ENCODE measurements at regions not wholly inside any gene's neighbourhood (a gene's known extent, or its start where the extent isn't known, plus 50 kb on each side); places are given as distances from the start of the nearest gene placed in this dataset.

DNA sequence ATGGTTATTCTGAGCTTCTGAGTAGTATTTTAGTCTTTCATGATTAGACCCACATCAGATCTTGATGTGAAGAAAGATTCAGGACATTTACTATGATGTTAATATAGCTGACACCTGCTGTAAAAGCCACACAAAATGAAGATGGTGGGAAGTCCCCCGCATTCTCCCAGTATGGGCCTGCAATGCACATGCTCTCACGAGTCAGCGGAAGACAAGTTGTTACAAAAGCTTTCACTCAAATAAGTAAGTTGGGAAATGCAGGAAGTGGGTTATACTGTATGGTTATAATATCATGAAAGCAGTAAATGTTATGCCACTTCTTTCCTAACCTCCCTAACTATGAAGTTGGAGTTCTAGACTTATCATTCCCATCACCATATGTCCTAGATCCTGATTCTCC is 171.9 kb downstream of the KLF5 start:
- Histone ChIP-seq H4K20me1 (ENCODE audit: insufficient read depth) (no peaks in the 10 kb centered on the region), H3K27me3 (ENCODE audit: insufficient read depth, low read depth, low read length) (no peaks in the 10 kb centered on the region), H3K27ac (ENCODE audit: low read length) (no peak overlapping the region), H3K36me3 (ENCODE audit: insufficient read depth, low read length) (no peaks in the 10 kb centered on the region), H3K79me2 (replicated peaks; ENCODE audit: insufficient read depth, low read length) (no peaks in the 10 kb centered on the region), H3K4me3 (ENCODE audit: low read length) (no peak overlapping the region), H2AFZ (ENCODE audit: low read depth, low read length) (no peak overlapping the region), H3K9me3 (ENCODE audit: low read length) (no peaks in the 10 kb centered on the region), H3F3A (ENCODE audit: insufficient read depth, low read length, poor library complexity, severe bottlenecking) (no peaks in the 10 kb centered on the region), H3K9me2 (ENCODE audit: insufficient read depth, low read length) (no peaks in the 10 kb centered on the region), H3K9ac (ENCODE audit: low read length) (no peak overlapping the region), H3K4me2 (ENCODE audit: low read length) (no peak overlapping the region)
- TF ChIP-seq MXI1 (conservative IDR thresholded peaks at IDR 0.05; ENCODE audit: poor library complexity, severe bottlenecking) (no peak), POLR2AphosphoS5 (IDR thresholded peaks at IDR 0.05) (no peak), CTCF (IDR thresholded peaks at IDR 0.05; ENCODE audit: poor library complexity, severe bottlenecking) (no peak), TAF1 (IDR thresholded peaks at IDR 0.05; ENCODE audit: low read depth) (no peak), EZH2 (IDR thresholded peaks at IDR 0.05; ENCODE audit: borderline replicate concordance, insufficient read depth, low read length, poor library complexity, severe bottlenecking) (no peak), SMC3 (conservative IDR thresholded peaks at IDR 0.05; ENCODE audit: poor library complexity) (no peak), RAD21 (conservative IDR thresholded peaks at IDR 0.05) (no peak), EP300 (conservative IDR thresholded peaks at IDR 0.05; ENCODE audit: poor library complexity, severe bottlenecking) (no peak)
- TF ChIP-seq, protein P1, sequence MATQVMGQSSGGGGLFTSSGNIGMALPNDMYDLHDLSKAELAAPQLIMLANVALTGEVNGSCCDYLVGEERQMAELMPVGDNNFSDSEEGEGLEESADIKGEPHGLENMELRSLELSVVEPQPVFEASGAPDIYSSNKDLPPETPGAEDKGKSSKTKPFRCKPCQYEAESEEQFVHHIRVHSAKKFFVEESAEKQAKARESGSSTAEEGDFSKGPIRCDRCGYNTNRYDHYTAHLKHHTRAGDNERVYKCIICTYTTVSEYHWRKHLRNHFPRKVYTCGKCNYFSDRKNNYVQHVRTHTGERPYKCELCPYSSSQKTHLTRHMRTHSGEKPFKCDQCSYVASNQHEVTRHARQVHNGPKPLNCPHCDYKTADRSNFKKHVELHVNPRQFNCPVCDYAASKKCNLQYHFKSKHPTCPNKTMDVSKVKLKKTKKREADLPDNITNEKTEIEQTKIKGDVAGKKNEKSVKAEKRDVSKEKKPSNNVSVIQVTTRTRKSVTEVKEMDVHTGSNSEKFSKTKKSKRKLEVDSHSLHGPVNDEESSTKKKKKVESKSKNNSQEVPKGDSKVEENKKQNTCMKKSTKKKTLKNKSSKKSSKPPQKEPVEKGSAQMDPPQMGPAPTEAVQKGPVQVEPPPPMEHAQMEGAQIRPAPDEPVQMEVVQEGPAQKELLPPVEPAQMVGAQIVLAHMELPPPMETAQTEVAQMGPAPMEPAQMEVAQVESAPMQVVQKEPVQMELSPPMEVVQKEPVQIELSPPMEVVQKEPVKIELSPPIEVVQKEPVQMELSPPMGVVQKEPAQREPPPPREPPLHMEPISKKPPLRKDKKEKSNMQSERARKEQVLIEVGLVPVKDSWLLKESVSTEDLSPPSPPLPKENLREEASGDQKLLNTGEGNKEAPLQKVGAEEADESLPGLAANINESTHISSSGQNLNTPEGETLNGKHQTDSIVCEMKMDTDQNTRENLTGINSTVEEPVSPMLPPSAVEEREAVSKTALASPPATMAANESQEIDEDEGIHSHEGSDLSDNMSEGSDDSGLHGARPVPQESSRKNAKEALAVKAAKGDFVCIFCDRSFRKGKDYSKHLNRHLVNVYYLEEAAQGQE (IDR thresholded peaks at IDR 0.05; ENCODE audit: borderline replicate concordance) = no peak

DNA sequence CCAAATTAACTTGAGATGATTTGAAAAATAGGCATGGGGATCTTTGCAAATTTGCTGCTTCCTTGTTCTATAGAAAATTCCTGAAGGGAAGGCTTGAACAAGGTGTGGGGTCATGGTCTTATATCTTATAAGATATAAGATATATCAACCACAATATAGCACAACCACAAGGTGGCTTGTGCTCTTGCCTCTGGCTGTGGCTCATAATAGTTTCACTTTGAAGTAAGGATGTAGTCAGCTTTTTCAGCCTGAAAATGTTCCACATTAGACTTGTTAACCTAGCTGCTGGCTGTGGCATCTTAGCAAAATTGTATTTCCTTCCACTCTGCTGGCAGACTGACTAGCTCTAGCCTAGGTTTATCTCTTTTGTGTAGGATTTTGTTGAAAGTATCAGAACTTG is 169.7 kb downstream of the KLF5 start:
- Histone ChIP-seq H3K9me2 (ENCODE audit: insufficient read depth, low read length) (no peaks in the 10 kb centered on the region), H3K9me3 (ENCODE audit: low read length) (no peaks in the 10 kb centered on the region), H3K4me3 (ENCODE audit: low read length) (no peak overlapping the region), H3K27me3 (ENCODE audit: insufficient read depth, low read depth, low read length) (no peaks in the 10 kb centered on the region), H3K79me2 (replicated peaks; ENCODE audit: insufficient read depth, low read length) (no peaks in the 10 kb centered on the region), H3K4me2 (ENCODE audit: low read length) (no peak overlapping the region), H2AFZ (ENCODE audit: low read depth, low read length) (no peak overlapping the region), H3K36me3 (ENCODE audit: insufficient read depth, low read length) (no peaks in the 10 kb centered on the region), H3K27ac (ENCODE audit: low read length) (no peak overlapping the region), H4K20me1 (ENCODE audit: insufficient read depth) (no peaks in the 10 kb centered on the region), H3K9ac (ENCODE audit: low read length) (no peak overlapping the region), H3F3A (ENCODE audit: insufficient read depth, low read length, poor library complexity, severe bottlenecking) (no peaks in the 10 kb centered on the region)
- TF ChIP-seq EP300 (conservative IDR thresholded peaks at IDR 0.05; ENCODE audit: poor library complexity, severe bottlenecking) (no peak), TAF1 (IDR thresholded peaks at IDR 0.05; ENCODE audit: low read depth) (no peak), MXI1 (conservative IDR thresholded peaks at IDR 0.05; ENCODE audit: poor library complexity, severe bottlenecking) (no peak), EZH2 (IDR thresholded peaks at IDR 0.05; ENCODE audit: borderline replicate concordance, insufficient read depth, low read length, poor library complexity, severe bottlenecking) (no peak), SMC3 (conservative IDR thresholded peaks at IDR 0.05; ENCODE audit: poor library complexity) (no peak), CTCF (IDR thresholded peaks at IDR 0.05; ENCODE audit: poor library complexity, severe bottlenecking) (no peak), RAD21 (conservative IDR thresholded peaks at IDR 0.05) (no peak), POLR2AphosphoS5 (IDR thresholded peaks at IDR 0.05) (no peak)
- TF ChIP-seq, protein P1 (IDR thresholded peaks at IDR 0.05; ENCODE audit: borderline replicate concordance) = no peak

Measured in neural cell (in vitro differentiated cells).